ENCODE measurements at regions not wholly inside any gene's neighbourhood (a gene's known extent, or its start where the extent isn't known, plus 50 kb on each side); places are given as distances from the start of the nearest gene placed in this dataset.

DNA sequence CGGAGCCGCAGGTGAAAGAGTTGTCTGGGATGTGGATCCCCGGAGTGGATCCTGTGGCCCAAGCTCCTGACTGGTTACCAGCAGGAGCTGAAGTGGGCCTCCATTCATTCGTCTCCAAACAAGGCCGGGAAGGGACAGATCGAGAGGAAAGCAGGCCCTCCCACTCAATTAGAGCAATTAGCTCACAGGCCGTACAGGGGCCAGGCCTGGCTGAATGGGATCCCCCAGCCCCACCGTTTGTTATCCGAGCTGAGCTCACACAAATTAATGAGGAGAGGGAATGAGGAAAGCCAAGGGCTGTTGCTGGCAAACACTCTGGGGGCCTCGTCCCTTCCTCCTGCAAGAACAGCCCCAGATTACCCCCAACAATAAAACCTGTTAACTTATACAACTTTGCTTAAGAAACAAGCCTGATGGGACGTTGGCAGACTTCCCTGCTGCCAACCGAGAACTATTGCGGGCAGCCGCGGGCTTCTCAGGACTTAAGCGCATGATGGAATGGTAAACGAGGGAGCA, 338.0 kb downstream of the BCL11A start (continued):
- TF ChIP-seq TCF12 (IDR thresholded peaks at IDR 0.05; ENCODE audit: low read depth, low read length) (no peak), SIX5 (IDR thresholded peaks at IDR 0.05; ENCODE audit: low read depth, low read length) (no peak)
- TF ChIP-seq, protein P1, sequence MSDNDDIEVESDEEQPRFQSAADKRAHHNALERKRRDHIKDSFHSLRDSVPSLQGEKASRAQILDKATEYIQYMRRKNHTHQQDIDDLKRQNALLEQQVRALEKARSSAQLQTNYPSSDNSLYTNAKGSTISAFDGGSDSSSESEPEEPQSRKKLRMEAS (IDR thresholded peaks at IDR 0.05) = no peak
- TF ChIP-seq, protein P2, sequence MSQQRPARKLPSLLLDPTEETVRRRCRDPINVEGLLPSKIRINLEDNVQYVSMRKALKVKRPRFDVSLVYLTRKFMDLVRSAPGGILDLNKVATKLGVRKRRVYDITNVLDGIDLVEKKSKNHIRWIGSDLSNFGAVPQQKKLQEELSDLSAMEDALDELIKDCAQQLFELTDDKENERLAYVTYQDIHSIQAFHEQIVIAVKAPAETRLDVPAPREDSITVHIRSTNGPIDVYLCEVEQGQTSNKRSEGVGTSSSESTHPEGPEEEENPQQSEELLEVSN (IDR thresholded peaks at IDR 0.05) = no peak
